ENCODE measurements at regions not wholly inside any gene's neighbourhood (a gene's known extent, or its start where the extent isn't known, plus 50 kb on each side); places are given as distances from the start of the nearest gene placed in this dataset.

DNA sequence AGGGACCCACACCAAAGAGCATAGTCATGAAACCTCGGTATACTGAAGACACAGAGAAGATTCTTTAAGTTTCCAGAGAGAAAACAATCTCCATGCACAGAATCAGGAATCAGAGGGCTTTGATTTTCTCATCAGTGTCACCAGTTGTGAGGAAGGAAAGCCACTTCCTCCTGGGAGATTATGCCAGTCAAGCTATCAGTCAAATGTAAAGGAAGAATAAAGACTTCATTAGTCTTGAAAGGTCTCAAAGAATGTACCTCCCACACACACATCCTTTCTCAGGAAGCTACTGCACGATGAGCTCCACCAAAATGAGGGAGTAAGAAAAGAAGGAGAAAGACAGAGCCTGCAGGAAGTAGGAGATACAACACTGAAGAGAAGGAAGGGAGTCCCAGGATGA, 486.3 kb downstream of the SHQ1 start:
- TF ChIP-seq CTCF (IDR thresholded peaks at IDR 0.05 in 4 of 5, conservative IDR thresholded peaks at IDR 0.05 in 1 of 5): no peak
- no peak for TF ChIP-seq POLR2A (IDR thresholded peaks at IDR 0.05)

Data from gastrocnemius medialis (tissue), 4 donors.